ENCODE measurements at regions not wholly inside any gene's neighbourhood (a gene's known extent, or its start where the extent isn't known, plus 50 kb on each side); places are given as distances from the start of the nearest gene placed in this dataset.
"Not testable (repeated sequence)": the region's sequence is repeated elsewhere in the genome, so short reads cannot be mapped to it uniquely, and the experiment has no call there.

DNA sequence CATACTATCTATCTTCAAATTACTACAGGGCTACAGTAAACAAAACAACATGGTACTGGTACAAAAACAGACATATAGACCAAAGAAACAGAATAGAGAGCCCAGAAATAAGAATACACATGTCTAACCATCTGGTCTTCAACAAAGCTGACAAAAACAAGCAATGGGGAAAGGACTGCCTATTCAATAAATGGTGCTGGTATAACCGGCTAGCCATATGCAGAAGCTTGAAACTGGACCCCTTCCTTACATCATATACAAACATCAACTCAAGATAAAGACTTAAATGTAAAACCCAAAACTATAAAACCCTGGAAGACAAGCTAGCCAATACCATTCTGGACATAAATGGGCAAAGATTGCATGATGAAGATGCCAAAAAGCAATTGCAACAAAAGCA is 1143.7 kb downstream of the DNAJB9 start:
- 45 to 59% methylated on average over 1 of the region's 1 CpG for WGBS, 2 experiments (ENCODE audit: low coverage in 1 of 2, low lambda C conversion rate in 2 of 2, missing lambda C conversion rate in 2 of 2)
- no peaks in the 10 kb centered on the region for H3K79me2 ChIP-seq (ENCODE audit: insufficient read depth)
- no peaks in the 10 kb centered on the region for H3F3A ChIP-seq (ENCODE audit: insufficient read depth)
- no peaks in the 10 kb centered on the region for H3K27me3 ChIP-seq (replicated peaks; ENCODE audit: insufficient read depth)
- no peak for TF ChIP-seq EZH2phosphoT487 (IDR thresholded peaks at IDR 0.05; ENCODE audit: insufficient read depth, low read depth)
- no peak for TF ChIP-seq EZH2 (IDR thresholded peaks at IDR 0.05; ENCODE audit: insufficient read depth, poor library complexity, severe bottlenecking)
- H3K9ac ChIP-seq, result no peak overlapping the region
- H3K4me2 ChIP-seq (ENCODE audit: unreplicated experiment), result no peak overlapping the region
- no peaks in the 10 kb centered on the region for H3K9me3 ChIP-seq (ENCODE audit: low read depth)
- no peak overlapping the region for H3K27ac ChIP-seq
- in situ Hi-C loops (cut with MboI), result no loop called here
- H2AFZ ChIP-seq, result no peak overlapping the region
- H3K4me3 ChIP-seq, result no peak overlapping the region
- H3K9me2 ChIP-seq (ENCODE audit: insufficient read depth), result no peaks in the 10 kb centered on the region
- H3K4me1 ChIP-seq (ENCODE audit: insufficient read depth), result no peaks in the 10 kb centered on the region
- no peak for DNase-seq
- no peaks in the 10 kb centered on the region for H3K36me3 ChIP-seq (ENCODE audit: low read depth)
- H4K20me1 ChIP-seq (ENCODE audit: insufficient read depth), result no peaks in the 10 kb centered on the region

DNA sequence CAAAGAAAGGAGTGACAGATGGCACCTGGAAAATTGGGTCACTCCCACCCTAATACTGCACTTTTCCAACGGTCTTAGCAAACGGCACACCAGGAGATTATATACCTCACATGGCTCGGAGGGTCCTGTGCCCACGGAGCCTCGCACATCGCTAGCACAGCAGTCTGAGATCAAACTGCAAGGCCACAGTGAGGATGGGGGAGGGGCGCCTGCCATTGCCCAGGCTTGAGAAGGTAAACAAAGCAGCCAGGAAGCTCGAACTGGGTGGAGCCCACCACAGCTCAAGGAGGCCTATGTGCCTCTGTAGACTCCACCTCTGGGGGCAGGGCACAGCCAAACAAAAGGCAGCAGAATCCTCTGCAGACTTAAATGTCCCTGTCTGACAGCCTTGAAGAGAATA is 1149.7 kb downstream of the DNAJB9 start:
- H3K4me1 ChIP-seq (ENCODE audit: insufficient read depth); H3K9ac ChIP-seq; H3K79me2 ChIP-seq (ENCODE audit: insufficient read depth); H3K9me2 ChIP-seq (ENCODE audit: insufficient read depth); H3K27me3 ChIP-seq (replicated peaks; ENCODE audit: insufficient read depth); H3K4me3 ChIP-seq; in situ Hi-C loops (cut with MboI); H3K9me3 ChIP-seq (ENCODE audit: low read depth); H3K36me3 ChIP-seq (ENCODE audit: low read depth); H2AFZ ChIP-seq; DNase-seq; H3K27ac ChIP-seq; H3K4me2 ChIP-seq (ENCODE audit: unreplicated experiment); H3F3A ChIP-seq (ENCODE audit: insufficient read depth); H4K20me1 ChIP-seq (ENCODE audit: insufficient read depth): not testable (repeated sequence)
- 28 to 39% methylated on average over 8 of the region's 8 CpGs for WGBS, 2 experiments (ENCODE audit: low coverage in 1 of 2, low lambda C conversion rate in 2 of 2, missing lambda C conversion rate in 2 of 2)

DNA sequence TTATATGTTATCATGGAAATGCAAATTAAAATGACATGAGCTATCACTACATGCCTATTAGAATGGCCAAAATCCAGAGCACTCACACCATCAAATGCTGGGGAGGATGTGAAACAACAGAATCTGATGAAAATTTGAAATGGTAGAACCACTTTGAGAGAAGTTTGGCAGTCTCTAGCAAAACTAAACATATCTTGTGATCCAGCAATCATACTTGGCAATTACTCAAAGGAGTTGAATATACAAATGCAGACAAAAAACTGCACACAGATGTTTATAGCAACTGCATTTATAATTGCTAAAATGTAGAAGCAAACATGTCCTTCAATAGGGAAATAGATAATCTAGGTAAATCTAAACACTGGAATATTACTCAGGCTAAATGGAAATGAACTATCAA is 1164.9 kb downstream of the DNAJB9 start:
- Histone ChIP-seq H3K4me2 (ENCODE audit: unreplicated experiment) (no peak overlapping the region), H3K27ac (no peak overlapping the region), H3K4me3 (no peak overlapping the region), H3K27me3 (replicated peaks; ENCODE audit: insufficient read depth) (no peaks in the 10 kb centered on the region), H3K9me2 (ENCODE audit: insufficient read depth) (no peaks in the 10 kb centered on the region), H2AFZ (no peak overlapping the region), H3K79me2 (ENCODE audit: insufficient read depth) (no peaks in the 10 kb centered on the region), H3K36me3 (ENCODE audit: low read depth) (no peaks in the 10 kb centered on the region), H3K9me3 (ENCODE audit: low read depth) (no peaks in the 10 kb centered on the region), H3K4me1 (ENCODE audit: insufficient read depth) (no peaks in the 10 kb centered on the region), H3K9ac (no peak overlapping the region), H3F3A (ENCODE audit: insufficient read depth) (no peaks in the 10 kb centered on the region), H4K20me1 (ENCODE audit: insufficient read depth) (no peaks in the 10 kb centered on the region)
- in situ Hi-C loops (cut with MboI), result no loop called here
- DNase-seq, result no peak
- TF ChIP-seq EZH2 (IDR thresholded peaks at IDR 0.05; ENCODE audit: insufficient read depth, poor library complexity, severe bottlenecking), result no peak

DNA sequence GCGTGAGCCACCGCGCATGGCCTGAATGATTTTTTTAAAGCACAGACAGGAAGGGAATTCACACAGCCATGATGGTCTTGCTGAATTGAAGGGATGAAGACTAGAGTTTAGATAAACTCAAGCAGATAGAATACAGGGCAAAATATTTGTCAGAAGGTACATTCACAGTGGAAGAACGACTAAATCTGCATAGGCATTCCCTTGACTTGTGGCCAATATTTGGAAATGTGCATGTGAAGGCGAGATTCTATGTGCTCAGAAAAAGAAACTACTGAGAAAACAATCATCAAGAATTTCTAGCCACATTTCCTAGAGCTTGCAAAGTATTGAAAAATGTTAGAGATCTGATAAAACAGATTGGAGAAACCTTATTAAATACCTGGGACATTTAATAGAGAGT is 1166.2 kb downstream of the DNAJB9 start:
- no peak overlapping the region for H2AFZ ChIP-seq
- no peaks in the 10 kb centered on the region for H3K79me2 ChIP-seq (ENCODE audit: insufficient read depth)
- no peak overlapping the region for H3K27ac ChIP-seq
- H3K9me3 ChIP-seq (ENCODE audit: low read depth), result no peaks in the 10 kb centered on the region
- 48 to 56% methylated on average over 5 of the region's 5 CpGs for WGBS, 2 experiments (ENCODE audit: low coverage in 1 of 2, low lambda C conversion rate in 2 of 2, missing lambda C conversion rate in 2 of 2)
- H3K4me3 ChIP-seq, result no peak overlapping the region
- H4K20me1 ChIP-seq (ENCODE audit: insufficient read depth), result no peaks in the 10 kb centered on the region
- H3K36me3 ChIP-seq (ENCODE audit: low read depth), result no peaks in the 10 kb centered on the region
- no peak for DNase-seq
- in situ Hi-C loops (cut with MboI), result no loop called here
- H3K9me2 ChIP-seq (ENCODE audit: insufficient read depth), result no peaks in the 10 kb centered on the region
- H3K9ac ChIP-seq, result no peak overlapping the region
- TF ChIP-seq EZH2phosphoT487 (IDR thresholded peaks at IDR 0.05; ENCODE audit: insufficient read depth, low read depth) (no peak), EZH2 (IDR thresholded peaks at IDR 0.05; ENCODE audit: insufficient read depth, poor library complexity, severe bottlenecking) (no peak)
- no peaks in the 10 kb centered on the region for H3F3A ChIP-seq (ENCODE audit: insufficient read depth)
- H3K4me2 ChIP-seq (ENCODE audit: unreplicated experiment), result no peak overlapping the region
- H3K4me1 ChIP-seq (ENCODE audit: insufficient read depth), result no peaks in the 10 kb centered on the region
- H3K27me3 ChIP-seq (replicated peaks; ENCODE audit: insufficient read depth), result no peaks in the 10 kb centered on the region

DNA sequence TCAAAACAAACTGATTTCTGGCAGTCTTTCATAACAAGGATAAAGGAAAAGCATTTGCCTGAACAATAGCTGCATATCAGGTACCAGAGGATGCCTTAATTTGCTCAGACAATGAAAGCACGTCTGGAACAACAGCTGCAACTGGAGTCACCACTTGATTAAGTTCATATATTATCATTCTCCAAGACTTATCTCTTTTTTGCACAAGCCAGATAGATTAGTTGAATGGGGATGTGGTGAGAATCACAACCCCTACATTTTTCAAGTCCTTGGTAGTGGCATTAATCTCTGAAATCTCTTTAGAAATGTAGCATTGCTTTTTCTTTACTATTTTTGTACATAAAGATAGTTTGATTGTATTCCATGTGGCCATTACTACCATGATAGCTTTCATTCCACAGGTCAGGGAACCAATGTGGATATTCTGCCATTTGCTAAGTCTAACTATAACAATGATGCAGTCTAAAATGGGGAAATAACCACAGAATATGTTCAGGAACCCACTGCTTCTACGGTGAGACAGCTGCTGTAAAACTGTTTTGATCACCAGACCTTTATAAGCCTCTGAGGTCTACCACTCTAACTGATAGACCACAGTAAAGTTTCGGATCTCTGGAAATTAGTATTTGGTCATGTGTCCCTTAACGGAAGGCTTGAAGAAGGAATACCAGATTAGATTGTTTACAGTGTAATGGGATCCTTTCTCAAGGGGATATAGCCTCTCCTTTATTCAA is 1176.2 kb downstream of the DNAJB9 start:
- 11 to 20% methylated on average over 4 of the region's 4 CpGs for WGBS, 2 experiments (ENCODE audit: low coverage in 1 of 2, low lambda C conversion rate in 2 of 2, missing lambda C conversion rate in 2 of 2)
- no peak overlapping the region for H3K4me3 ChIP-seq
- in situ Hi-C loops (cut with MboI), result no loop called here

More for the DNA sequence above, 1176.2 kb downstream of the DNAJB9 start:
- H3K27ac ChIP-seq, result no peak overlapping the region
- no peak for DNase-seq
- H2AFZ ChIP-seq, result no peak overlapping the region
- H3F3A ChIP-seq (ENCODE audit: insufficient read depth), result no peaks in the 10 kb centered on the region
- H3K9me3 ChIP-seq (ENCODE audit: low read depth), result no peaks in the 10 kb centered on the region
- H3K9ac ChIP-seq, result no peak overlapping the region
- no peak overlapping the region for H3K4me2 ChIP-seq (ENCODE audit: unreplicated experiment)
- TF ChIP-seq EZH2phosphoT487 (IDR thresholded peaks at IDR 0.05; ENCODE audit: insufficient read depth, low read depth), result no peak
- no peak for TF ChIP-seq EZH2 (IDR thresholded peaks at IDR 0.05; ENCODE audit: insufficient read depth, poor library complexity, severe bottlenecking)
- no peaks in the 10 kb centered on the region for H3K9me2 ChIP-seq (ENCODE audit: insufficient read depth)
- no peaks in the 10 kb centered on the region for H3K36me3 ChIP-seq (ENCODE audit: low read depth)
- no peaks in the 10 kb centered on the region for H3K4me1 ChIP-seq (ENCODE audit: insufficient read depth)
- H3K27me3 ChIP-seq (replicated peaks; ENCODE audit: insufficient read depth), result no peaks in the 10 kb centered on the region
- no peaks in the 10 kb centered on the region for H3K79me2 ChIP-seq (ENCODE audit: insufficient read depth)
- H4K20me1 ChIP-seq (ENCODE audit: insufficient read depth), result no peaks in the 10 kb centered on the region
